Mammary epithelial cell (primary cell): ENCODE measurements at regions not wholly inside any gene's neighbourhood (a gene's known extent, or its start where the extent isn't known, plus 50 kb on each side); places are given as distances from the start of the nearest gene placed in this dataset.
"Not testable (repeated sequence)": the region's sequence is repeated elsewhere in the genome, so short reads cannot be mapped to it uniquely, and the experiment has no call there.

Source experiments
- CTCF ChIP-seq, 2 donors: IDR thresholded peaks in 1 of 2; conservative IDR thresholded peaks in 1 of 2; 2 replicates each; pipeline ENCODE4 v1.5.1; 2011 to 2012; ENCODE audit warnings: inconsistent platforms in 2 of 2, low read length in 2 of 2, mild to moderate bottlenecking in 2 of 2, control low read depth in 1 of 2, low read depth in 1 of 2; ENCODE audit not compliant: insufficient read depth in 1 of 2; ENCODE audit errors: extremely low read depth in 1 of 2
- EZH2 ChIP-seq: IDR thresholded peaks from 2 replicates; pipeline ENCODE4 v1.6.1; 2012; ENCODE audit warnings: low read length, inconsistent platforms, borderline replicate concordance

DNA sequence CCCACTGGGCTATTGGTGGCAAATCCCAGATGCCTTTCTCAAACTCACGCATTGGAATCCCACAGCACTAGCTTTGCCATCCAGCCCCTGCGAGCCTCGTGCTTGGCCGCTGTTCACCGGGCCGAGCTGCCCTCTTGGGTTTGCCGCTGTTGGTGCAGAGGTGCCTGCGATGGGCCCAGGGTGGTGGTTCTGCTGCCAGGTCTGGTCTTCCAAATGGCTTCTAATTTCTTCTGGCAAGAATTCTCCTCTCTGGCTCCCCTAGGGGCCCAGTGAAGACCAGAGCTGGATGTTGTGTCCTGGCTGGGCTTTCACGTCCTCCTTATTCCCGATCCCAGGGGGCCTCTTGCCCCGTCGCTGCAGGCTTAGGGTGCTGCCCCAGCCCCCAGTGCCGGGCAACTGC, 194.1 kb downstream of the BANP start:
- not testable (repeated sequence) for TF ChIP-seq CTCF (conservative IDR thresholded peaks at IDR 0.05 in 1 of 2, IDR thresholded peaks at IDR 0.05 in 1 of 2; ENCODE audit: extremely low read depth in 1 of 2, insufficient read depth in 1 of 2, low read depth in 1 of 2, low read length in 2 of 2); EZH2
